Activated CD8-positive, alpha-beta memory T cell treated with anti-CD3 and anti-CD28 coated beads, Interleukin-2, amount 10 ng/mL, durations not matched to agents 7 days and 5 days (primary cell): ENCODE measurements at regions not wholly inside any gene's neighbourhood (a gene's known extent, or its start where the extent isn't known, plus 50 kb on each side); places are given as distances from the start of the nearest gene placed in this dataset.
"Not testable (repeated sequence)": the region's sequence is repeated elsewhere in the genome, so short reads cannot be mapped to it uniquely, and the experiment has no call there.

Source experiments
- ATAC-seq: fragments of 150-1000 bp; cut with Tn5 transposase; one replicate; pipeline ENCODE4 v1.10.0; 2021; ENCODE audit warnings: moderate library complexity
- CTCF ChIA-PET: fragments of 350-600 bp; sonication (Branson Sonifier 250); formaldehyde crosslinking; loops from one replicate; lab custom pipeline; 2021; ENCODE audit warnings: antibody characterized with exemption; lab: Charles Lee
- DNase-seq: peaks from one replicate; pipeline ENCODE4 v3.0.0-alpha.2; 2020
- H3K27ac Mint-ChIP-seq: one replicate; pipeline ENCODE4 v1.8.0; 2021; ENCODE audit warnings: mild to moderate bottlenecking, mixed read lengths
- H3K27me3 Mint-ChIP-seq: one replicate; pipeline ENCODE4 v1.8.0; 2021; ENCODE audit warnings: mixed read lengths
- H3K36me3 Mint-ChIP-seq: one replicate; pipeline ENCODE4 v1.8.0; 2021; ENCODE audit warnings: mild to moderate bottlenecking, mixed read lengths
- H3K4me1 Mint-ChIP-seq: one replicate; pipeline ENCODE4 v1.8.0; 2021; ENCODE audit warnings: mixed read lengths
- H3K4me3 Mint-ChIP-seq: one replicate; pipeline ENCODE4 v1.8.0; 2021; ENCODE audit warnings: mild to moderate bottlenecking, moderate library complexity, mixed read lengths
- H3K9me3 Mint-ChIP-seq: one replicate; pipeline ENCODE4 v1.8.0; 2022; ENCODE audit warnings: low read depth, mixed read lengths

DNA sequence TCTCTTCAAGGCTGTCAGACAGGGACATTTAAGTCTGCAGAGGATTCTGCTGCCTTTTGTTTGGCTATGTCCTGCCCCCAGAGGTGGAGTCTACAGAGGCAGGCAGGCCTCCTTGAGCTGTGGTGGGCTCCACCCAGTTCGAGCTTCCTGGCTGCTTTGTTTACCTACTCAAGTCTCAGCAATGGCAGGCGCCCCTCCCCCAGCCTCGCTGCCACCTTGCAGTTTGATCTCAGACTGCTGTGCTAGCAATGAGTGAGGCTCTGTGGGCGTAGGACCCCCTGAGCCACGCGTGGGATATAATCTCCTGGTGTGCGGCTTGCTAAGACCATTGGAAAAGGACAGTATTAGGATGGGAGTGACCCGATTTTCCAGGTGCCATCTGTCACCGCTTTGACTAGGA, 437.6 kb downstream of the STK39 start:
- ATAC-seq, H3K4me1 Mint-ChIP-seq, H3K36me3 Mint-ChIP-seq, H3K27me3 Mint-ChIP-seq, H3K4me3 Mint-ChIP-seq, H3K9me3 Mint-ChIP-seq, H3K27ac Mint-ChIP-seq, CTCF ChIA-PET, DNase-seq: not testable (repeated sequence)

DNA sequence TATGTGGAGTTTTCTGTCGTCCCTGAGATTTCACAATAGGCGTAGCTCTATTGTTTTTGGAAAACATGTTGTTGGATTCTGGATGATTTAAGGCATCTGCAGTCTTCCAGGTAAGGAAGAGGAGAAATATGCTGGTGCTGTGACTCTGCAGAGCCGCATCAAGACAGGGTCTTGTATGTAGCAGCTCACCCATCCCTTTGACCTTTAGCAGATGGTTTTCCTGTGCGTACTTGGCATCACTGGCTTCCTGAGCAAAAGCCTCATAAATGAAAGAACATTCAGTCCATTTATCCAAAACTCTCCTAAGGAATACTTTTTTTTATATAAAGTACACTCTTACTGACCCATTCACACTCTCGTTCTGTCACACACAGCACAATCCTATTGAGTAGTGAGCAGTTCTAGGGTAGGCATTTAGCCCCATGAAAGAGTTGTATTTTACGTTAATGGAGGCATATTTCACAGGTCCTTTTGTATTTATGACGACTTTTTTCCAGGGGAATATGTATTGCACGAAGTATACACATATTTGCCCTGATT, 443.9 kb downstream of the STK39 start:
- Mint-ChIP-seq H3K4me1 (no peaks in the 10 kb centered on the region), H3K27me3 (no peaks in the 10 kb centered on the region), H3K36me3 (no peaks in the 10 kb centered on the region), H3K27ac (no peak overlapping the region), H3K9me3 (no peaks in the 10 kb centered on the region), H3K4me3 (no peak overlapping the region)
- ATAC-seq = no peak
- no peak for DNase-seq
- CTCF ChIA-PET = no interaction called here

DNA sequence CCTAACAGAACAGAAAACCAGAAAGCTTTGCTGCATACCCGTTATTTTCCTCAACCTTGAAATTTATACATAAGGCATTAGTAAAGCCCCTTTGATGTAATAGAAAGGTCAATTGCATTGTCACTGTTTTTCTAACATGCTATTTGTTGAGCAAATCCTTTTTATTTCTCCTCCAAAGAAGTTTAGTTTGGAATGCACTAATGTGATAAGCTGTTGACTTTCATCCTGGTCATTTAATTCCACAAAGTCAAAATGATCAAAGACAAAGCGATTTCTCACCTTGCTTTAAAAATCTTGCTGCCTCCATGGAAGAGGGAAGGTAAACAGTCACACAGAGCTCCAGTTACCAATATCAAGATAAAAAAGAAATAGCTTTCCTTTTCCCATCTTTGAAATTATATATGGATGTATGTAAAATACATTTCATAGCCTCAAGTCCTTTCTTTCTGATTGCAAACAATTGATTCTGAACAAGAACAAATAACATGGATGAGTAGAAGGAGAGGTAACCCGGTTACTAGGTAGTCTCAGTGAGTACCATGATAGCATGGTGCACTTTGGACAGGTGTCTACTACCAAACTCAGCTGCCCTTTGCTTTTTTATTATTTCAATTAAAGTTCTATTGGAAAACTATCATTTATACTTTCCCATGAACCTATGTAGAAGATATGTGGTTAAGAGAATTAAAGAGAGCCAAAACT, 452.7 kb downstream of the STK39 start:
- CTCF ChIA-PET = no interaction called here
- no peak overlapping the region for H3K27ac Mint-ChIP-seq

DNA sequence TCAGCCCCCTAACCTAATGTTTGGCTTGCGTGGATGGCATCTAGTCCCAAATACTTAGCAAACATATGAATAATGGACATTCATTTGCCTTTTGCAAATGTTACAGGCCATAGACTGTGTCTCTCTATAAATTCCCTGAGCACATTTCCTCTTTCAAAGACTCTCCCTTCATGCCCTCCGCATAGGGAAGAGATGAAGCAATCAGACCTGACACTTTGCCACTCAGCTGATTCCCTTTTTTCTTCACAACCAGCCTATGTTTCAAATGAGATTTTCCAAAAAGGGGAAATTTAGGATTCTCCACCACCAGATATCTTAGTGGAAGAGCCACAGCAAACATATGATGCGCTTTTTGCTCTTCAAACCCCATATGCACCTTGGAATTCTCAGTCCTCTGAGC, 453.7 kb downstream of the STK39 start:
- CTCF ChIA-PET = no interaction called here
- H3K27me3 Mint-ChIP-seq = no peaks in the 10 kb centered on the region
- no peaks in the 10 kb centered on the region for H3K36me3 Mint-ChIP-seq

More for the DNA sequence above, 452.7 kb downstream of the STK39 start:
- no peaks in the 10 kb centered on the region for H3K9me3 Mint-ChIP-seq
- H3K36me3 Mint-ChIP-seq = no peaks in the 10 kb centered on the region
- ATAC-seq (no peak), DNase-seq (no peak)
- no peaks in the 10 kb centered on the region for H3K4me1 Mint-ChIP-seq
- H3K4me3 Mint-ChIP-seq = no peak overlapping the region
- no peaks in the 10 kb centered on the region for H3K27me3 Mint-ChIP-seq

DNA sequence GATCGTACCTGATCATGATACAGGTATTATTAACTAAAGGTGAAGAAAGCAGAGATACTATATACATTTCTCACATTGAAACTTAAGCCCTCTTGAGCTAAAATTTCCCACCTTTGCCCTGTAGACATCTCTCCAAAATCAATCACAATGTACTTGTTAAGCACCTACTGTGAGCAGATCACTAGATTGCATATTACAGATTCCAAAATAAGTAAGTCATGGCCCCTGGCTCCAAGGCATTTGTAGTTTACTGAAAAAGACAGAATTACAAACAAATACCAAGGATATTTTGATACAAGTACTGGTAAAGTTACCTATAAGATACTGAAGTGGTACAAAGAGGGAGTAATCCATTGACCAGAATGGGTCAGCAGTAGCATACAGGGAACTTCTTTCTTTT, 455.3 kb downstream of the STK39 start:
- DNase-seq (no peak), ATAC-seq (no peak)
- H3K27me3 Mint-ChIP-seq = no peaks in the 10 kb centered on the region
- no peaks in the 10 kb centered on the region for H3K4me1 Mint-ChIP-seq
- H3K4me3 Mint-ChIP-seq = no peak overlapping the region
- no peak overlapping the region for H3K27ac Mint-ChIP-seq
- no peaks in the 10 kb centered on the region for H3K9me3 Mint-ChIP-seq
- CTCF ChIA-PET = interaction anchor here (0.6 kb wide), 1 partner anchor 555 kb away, joined by 3 read pairs; no protein-coding TSS in a partner anchor
- H3K36me3 Mint-ChIP-seq = no peaks in the 10 kb centered on the region

More for the DNA sequence above, 453.7 kb downstream of the STK39 start:
- Mint-ChIP-seq H3K9me3 (no peaks in the 10 kb centered on the region), H3K4me1 (no peaks in the 10 kb centered on the region), H3K27ac (no peak overlapping the region), H3K4me3 (no peak overlapping the region)
- ATAC-seq = no peak
- no peak for DNase-seq

DNA sequence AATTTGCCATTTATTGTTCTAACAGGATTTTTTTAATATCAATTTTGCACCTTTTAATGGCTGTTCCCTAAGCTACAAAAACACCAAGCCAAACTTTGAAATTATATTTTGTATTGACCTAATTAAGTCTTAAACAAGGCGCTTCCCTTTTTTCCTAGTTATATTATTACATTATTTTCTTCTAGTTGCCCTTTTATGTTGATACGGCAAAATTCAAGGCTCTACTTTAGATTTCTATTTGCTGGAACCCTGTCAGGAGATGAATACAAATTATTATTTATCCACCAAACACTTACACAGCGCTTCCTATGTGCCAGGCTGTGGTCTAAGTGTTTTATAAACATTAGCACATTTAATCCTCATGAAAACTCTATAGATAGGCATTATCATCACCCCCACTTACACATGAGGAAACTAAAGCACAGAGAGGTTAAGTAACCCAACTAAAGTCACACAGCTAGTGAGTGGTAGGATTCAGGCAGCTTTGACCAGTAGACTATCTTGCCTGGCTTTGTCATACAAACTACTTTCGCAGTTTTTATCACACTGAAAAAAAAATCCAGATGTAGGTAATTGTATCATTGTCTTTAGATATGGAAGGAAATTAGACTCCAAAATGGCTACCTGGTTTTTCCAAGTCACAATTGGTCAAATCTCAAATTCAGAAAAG, 456.5 kb downstream of the STK39 start:
- Mint-ChIP-seq H3K4me1 (no peaks in the 10 kb centered on the region), H3K36me3 (no peaks in the 10 kb centered on the region), H3K9me3 (no peaks in the 10 kb centered on the region), H3K27ac (no peak overlapping the region), H3K27me3 (no peaks in the 10 kb centered on the region), H3K4me3 (no peak overlapping the region)
- DNase-seq (no peak), ATAC-seq (no peak)
- CTCF ChIA-PET = no interaction called here

DNA sequence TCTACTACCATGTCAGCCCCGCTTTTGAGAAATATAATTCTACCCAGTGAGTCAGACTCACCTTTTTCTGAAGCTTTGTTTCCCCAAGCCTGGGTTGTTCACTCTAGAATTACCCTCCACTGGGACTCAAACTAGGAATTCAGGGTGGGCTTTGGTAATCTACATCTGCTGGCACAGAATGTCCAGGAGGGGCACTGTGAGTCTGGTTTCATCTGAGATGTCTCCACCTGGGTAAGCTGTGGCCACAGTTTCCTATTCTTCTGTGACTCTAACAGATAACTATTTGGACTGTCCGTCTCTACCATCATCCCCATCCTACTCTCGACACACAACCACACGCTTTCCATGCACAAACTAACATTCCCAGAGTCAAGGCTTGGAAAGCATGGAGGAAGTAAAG, 457.2 kb downstream of the STK39 start:
- no peaks in the 10 kb centered on the region for H3K9me3 Mint-ChIP-seq
- CTCF ChIA-PET = no interaction called here
- no peaks in the 10 kb centered on the region for H3K4me1 Mint-ChIP-seq
- H3K27ac Mint-ChIP-seq = no peak overlapping the region
- ATAC-seq (no peak), DNase-seq (no peak)
- H3K4me3 Mint-ChIP-seq = no peak overlapping the region
- H3K27me3 Mint-ChIP-seq = no peaks in the 10 kb centered on the region
- no peaks in the 10 kb centered on the region for H3K36me3 Mint-ChIP-seq

DNA sequence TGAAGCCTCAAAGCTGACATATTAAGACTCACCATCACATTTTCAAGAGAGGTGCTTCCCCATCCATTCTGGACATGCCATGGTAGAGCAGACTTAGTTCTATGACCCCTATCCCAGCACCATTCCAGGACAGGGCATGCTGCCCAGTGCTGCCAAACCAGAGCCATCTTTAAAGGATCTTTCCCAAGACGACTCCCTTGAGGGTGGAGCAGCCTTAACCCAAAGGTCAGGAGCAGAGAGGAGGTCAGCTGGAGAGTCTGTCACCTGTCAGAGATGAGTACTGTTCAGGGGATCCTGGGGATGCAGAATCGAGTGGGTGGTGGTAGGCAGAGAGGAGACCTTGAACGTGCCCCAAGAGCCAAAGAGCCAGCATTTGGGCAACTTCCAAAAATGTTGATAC, 459.8 kb downstream of the STK39 start:
- no peak overlapping the region for H3K4me3 Mint-ChIP-seq
- CTCF ChIA-PET = no interaction called here

DNA sequence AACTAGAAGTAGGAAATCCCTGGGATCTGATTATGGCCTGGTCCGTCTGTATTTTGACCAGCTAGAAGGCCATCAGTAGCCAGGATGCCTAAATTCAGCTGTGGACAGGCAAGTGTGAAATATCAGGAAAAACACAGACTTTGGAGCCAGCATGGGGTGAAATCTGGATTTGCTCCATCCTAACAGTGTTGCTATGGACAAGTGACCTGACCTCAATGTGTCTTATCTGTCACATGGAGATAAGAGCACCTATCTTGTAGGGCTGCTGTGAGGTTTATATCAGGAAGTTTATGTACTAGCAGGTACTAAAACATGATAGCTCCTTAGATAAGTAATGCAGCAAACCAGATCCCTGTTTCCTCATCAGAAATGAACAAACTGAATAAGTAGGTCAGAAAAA, 460.4 kb downstream of the STK39 start:
- H3K9me3 Mint-ChIP-seq = no peaks in the 10 kb centered on the region
- no peak overlapping the region for H3K27ac Mint-ChIP-seq
- no peaks in the 10 kb centered on the region for H3K27me3 Mint-ChIP-seq
- ATAC-seq (no peak), DNase-seq (no peak)
- no peak overlapping the region for H3K4me3 Mint-ChIP-seq
- CTCF ChIA-PET = no interaction called here
- no peaks in the 10 kb centered on the region for H3K4me1 Mint-ChIP-seq
- H3K36me3 Mint-ChIP-seq = no peaks in the 10 kb centered on the region

More for the DNA sequence above, 459.8 kb downstream of the STK39 start:
- DNase-seq = no peak
- ATAC-seq = no peak
- H3K27ac Mint-ChIP-seq = no peak overlapping the region
- H3K36me3 Mint-ChIP-seq = no peaks in the 10 kb centered on the region
- H3K4me1 Mint-ChIP-seq = no peaks in the 10 kb centered on the region
- H3K27me3 Mint-ChIP-seq = no peaks in the 10 kb centered on the region
- no peaks in the 10 kb centered on the region for H3K9me3 Mint-ChIP-seq

DNA sequence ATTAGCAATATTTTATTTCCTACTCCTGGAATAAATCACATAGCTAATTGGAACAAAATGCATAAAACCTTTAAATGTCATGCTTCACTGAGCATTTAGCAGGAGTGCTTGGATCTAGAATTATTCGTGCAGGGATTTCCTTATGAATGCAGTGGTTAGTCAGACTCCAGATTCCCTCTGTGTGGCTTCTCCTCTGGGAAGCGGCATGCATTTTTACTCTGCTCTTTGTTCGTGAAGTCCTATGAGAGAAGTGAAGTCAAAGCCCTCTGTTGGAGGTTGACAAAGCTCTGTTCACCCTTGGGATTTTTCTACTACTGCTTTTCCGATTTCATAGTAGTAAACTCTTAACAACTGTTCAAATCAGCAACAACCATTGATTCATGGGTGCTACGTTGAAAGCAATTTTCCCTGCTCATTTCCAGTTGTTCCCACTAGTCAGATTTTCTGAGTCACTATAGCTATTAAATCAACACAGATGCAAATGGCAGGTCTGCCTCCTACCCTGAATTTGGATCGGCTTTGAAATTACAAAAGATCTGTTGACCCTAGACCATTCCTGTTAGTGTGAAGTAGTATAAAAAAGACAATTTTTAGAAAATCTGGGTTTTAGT, 461.7 kb downstream of the STK39 start:
- Mint-ChIP-seq H3K27ac (no peak overlapping the region), H3K4me1 (no peaks in the 10 kb centered on the region), H3K4me3 (no peak overlapping the region), H3K9me3 (no peaks in the 10 kb centered on the region), H3K36me3 (no peaks in the 10 kb centered on the region), H3K27me3 (no peaks in the 10 kb centered on the region)
- ATAC-seq = no peak
- CTCF ChIA-PET = no interaction called here
- DNase-seq = no peak

DNA sequence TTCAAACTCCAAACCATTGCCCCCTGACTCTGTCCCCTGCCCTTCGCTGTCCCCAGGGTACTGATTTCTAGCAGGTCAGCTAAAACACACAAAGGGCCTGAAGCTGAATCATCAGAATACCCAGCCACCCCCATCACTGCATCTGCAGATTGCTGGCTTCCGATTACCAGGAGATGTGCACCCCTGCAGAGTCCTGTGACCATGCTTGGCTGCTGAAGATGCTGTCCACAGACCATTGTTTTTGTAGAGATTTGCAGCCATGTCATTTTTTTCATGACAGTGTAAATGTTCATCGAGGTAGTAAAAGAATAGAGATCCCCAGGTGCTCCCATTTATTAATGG, 463.3 kb downstream of the STK39 start:
- Mint-ChIP-seq H3K36me3 (no peaks in the 10 kb centered on the region), H3K4me3 (no peak overlapping the region), H3K27ac (no peak overlapping the region), H3K27me3 (no peaks in the 10 kb centered on the region), H3K9me3 (no peaks in the 10 kb centered on the region), H3K4me1 (no peaks in the 10 kb centered on the region)
- ATAC-seq (no peak), DNase-seq (no peak)
- CTCF ChIA-PET = interaction anchor here (1.3 kb wide), 1 partner anchor 335 kb away, joined by 3 read pairs; no protein-coding TSS in a partner anchor

DNA sequence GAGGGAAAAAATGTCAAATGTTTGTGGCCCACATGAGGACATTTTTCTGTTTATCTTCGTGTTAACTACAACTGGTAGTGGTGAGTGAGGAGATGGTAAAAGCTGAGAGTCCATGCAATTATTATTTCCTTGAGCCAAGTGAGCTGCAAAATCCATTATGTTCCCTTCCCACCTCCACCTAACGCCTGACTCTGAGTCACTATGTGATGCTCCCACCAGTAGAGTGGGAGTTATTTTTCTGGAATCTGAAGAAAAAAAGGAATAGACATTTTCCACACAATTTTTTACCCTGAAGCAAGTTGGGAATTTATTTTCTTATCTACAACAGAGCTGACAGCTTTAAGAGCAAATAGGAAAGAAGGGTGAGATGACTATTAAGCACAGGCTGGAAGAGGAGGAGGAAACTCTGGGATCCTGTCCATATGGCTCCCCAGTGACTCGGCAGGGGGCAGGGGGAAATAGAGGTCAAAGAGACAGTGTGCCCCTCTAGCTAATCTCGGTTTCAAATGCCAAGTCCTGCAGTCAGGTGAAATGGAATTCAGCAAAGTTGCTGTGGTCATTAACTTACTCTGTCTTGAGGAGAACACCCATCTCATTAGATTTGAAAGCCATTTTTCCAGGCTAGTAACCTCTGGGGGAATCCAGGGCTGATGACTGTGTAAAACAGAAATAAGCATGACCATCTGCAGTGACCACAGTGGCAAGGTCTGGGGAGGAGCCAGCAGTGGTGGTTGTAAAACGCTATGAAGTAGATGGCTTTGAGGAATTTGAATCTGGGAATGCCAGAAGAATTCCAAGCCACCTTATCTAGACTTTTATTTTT, 463.9 kb downstream of the STK39 start:
- DNase-seq = no peak
- Mint-ChIP-seq H3K4me1 (no peaks in the 10 kb centered on the region), H3K36me3 (no peaks in the 10 kb centered on the region), H3K27ac (no peak overlapping the region), H3K9me3 (no peaks in the 10 kb centered on the region), H3K4me3 (no peak overlapping the region), H3K27me3 (no peaks in the 10 kb centered on the region)
- CTCF ChIA-PET = no interaction called here
- no peak for ATAC-seq

DNA sequence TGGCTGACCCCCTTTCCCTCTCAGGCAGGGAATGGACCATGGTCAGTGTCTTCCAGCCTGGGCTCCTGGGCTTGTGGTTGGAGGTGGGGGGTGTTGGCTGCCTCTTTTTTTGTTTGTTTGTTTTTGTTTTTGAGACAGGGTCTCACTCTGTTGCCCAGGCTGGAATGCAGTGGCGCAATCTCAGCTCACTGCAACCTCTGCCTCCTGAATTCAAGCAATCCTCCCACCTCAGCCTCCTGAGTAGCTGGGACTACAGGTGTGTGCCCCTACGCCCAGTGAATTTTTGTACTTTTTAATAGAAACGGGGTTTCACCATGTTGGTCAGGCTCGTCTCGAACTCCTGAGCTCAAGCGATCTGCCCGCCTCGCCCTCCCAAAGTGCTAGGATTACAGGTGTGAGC, 465.8 kb downstream of the STK39 start:
- H3K4me1 Mint-ChIP-seq, DNase-seq, H3K27ac Mint-ChIP-seq, H3K36me3 Mint-ChIP-seq, H3K4me3 Mint-ChIP-seq, H3K9me3 Mint-ChIP-seq, H3K27me3 Mint-ChIP-seq, ATAC-seq: not testable (repeated sequence)
- CTCF ChIA-PET = interaction anchor here (0.6 kb wide), 1 partner anchor 64 kb away, joined by 3 read pairs; no protein-coding TSS in a partner anchor
